ENCODE measurements at regions not wholly inside any gene's neighbourhood (a gene's known extent, or its start where the extent isn't known, plus 50 kb on each side); places are given as distances from the start of the nearest gene placed in this dataset.
"Not testable (repeated sequence)": the region's sequence is repeated elsewhere in the genome, so short reads cannot be mapped to it uniquely, and the experiment has no call there.

GRCh38 chr12:38197286-38197685 is 119.3 kb upstream of the ALG10B start:
- TF ChIP-seq CTCF (IDR thresholded peaks at IDR 0.05; ENCODE audit: extremely low read depth in 1 of 2, insufficient read depth in 1 of 2, low read depth in 1 of 2, low read length in 2 of 2); POLR2A (IDR thresholded peaks at IDR 0.05; ENCODE audit: low read depth, low read length): not testable (repeated sequence)
